Stimulated activated CD4-positive, alpha-beta T cell treated with anti-CD3 and anti-CD28 coated beads, Interleukin-4, amount 100 ng/mL, for 4 hours (primary cell): ENCODE measurements at regions not wholly inside any gene's neighbourhood (a gene's known extent, or its start where the extent isn't known, plus 50 kb on each side); places are given as distances from the start of the nearest gene placed in this dataset.

Source experiments
- DNase-seq, 2 experiments: peaks; one replicate each; pipeline ENCODE4 v3.0.0-alpha.2; 2020

GRCh38 chr18:75574187-75574586 is 146.7 kb upstream of the SMIM21 start:
- DNase-seq, result no peak

GRCh38 chr18:75563150-75563549 is 135.6 kb upstream of the SMIM21 start:
- no peak for DNase-seq

DNA sequence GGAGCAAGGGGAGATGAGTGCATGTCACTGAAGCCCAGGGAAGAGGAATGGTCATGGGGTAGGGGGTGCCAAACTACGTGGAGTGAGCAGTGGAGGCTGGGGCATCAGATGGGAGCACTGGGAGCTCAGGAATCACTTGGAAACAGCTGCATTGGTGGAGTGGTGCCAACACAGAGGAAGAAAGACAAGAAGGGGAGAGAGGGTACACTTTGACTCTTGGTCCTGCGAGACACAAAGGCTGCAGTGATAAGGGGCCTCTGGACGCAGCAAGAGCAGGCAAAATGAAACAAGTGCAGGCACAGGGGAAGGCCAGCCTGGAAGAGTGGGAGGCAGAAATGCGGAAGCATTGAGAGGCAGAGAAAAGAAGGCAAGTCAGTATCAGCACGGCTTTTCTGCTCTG is 134.7 kb upstream of the SMIM21 start:
- DNase-seq, result no peak

GRCh38 chr18:75558790-75559189 is 131.3 kb upstream of the SMIM21 start:
- no peak for DNase-seq

DNA sequence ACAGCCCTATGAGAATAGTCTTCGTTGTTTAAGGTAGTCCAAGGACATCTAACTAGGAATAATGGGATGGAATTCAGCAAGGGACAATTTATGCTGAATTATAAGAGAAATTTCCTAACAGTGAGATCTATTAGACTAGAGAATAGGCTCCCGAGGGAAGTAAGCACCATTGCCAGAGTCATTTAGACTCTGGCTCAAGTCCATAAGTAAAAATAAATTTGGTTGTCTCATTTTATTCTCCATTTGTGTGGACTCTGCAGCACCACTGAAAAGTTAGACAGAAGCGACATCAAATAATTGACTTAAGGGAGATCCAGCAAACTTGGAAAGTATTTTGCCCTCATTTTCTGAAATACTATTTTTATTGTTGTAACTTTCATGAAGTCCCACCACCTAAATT is 129.3 kb upstream of the SMIM21 start:
- DNase-seq, result no peak

DNA sequence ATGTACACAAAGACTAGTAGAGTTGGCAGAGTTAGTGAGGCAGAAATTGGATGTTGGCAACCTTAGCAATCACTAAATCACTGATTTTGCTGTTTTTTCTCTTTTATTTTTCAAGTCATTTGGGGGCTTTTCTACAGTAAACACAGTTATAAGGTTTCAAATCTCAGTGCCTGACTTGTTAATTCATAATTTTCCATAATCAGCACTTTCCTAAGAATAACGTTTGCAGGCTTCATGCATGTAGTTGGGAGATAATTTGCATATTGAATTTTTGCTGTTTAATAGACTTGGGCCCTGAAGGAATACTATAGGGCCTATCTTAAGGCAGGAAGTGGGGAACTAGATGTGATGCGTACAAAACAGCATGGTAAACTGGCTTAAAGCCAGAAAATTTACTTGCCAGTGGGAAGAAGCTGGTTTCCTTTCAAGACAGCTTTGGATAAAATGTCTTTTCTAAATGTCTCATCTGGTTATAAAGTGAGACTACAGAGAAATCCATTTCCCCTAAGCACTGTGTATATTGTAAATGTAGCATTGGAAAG is 127.2 kb upstream of the SMIM21 start:
- DNase-seq, result no peak

DNA sequence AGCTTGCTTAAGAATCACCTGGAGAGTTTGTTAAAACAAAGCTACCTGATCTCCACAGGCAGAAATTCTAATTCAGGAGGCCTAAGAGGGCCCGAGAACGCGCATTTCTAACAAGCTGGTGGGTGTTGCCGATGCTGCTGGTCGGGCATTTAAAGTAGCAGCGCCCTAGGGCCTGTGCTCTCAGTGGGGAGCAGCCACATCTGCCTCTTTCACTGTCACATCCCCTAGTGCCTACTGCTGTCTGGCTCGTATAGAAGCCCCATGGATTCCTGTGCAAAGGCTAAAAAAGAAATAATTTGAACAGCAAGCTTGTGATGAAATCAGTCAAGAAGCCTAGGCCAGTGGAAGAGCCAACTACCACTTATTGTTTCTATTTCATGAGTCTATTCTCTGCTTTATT is 126.7 kb upstream of the SMIM21 start:
- no peak for DNase-seq

DNA sequence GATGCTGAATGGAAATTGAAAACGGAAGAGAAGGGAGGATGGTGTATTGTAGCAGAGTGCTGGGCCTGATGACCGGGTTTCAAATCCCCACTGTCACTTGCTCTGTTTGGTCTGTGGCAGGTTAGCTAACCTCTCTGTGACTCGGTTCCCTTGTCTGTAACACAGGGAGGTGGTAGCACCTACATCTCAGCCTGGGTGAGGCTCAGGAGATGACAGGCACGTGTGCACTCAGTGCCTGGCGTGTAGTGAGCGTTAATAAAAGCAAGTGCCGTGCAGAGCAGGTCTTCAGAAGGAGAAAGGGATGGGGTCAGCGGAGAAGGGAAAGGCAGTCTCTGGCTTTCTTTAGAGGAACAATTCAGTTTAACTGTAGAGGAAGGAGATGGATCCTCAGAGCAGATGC is 125.5 kb upstream of the SMIM21 start:
- DNase-seq, result no peak

DNA sequence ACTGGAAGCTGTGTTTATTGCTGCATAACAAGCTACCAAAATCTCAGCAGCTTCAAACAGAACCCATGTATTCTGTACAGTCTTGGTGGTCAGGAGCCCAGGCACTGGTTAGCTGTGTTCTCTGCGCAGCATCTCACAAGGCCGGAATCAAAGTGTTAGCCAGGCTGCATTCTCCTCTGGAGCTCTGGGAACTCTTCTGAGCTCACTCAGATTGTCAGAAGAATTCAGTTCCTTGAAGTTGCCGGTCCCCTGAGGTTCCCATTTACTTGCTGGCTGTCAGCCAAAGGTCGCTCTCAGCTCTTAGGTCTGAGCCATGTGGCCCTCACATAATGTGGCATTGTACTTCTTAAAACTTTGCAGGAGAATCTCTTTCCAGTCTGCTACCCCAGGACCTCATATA is 123.6 kb upstream of the SMIM21 start:
- DNase-seq, result no peak

DNA sequence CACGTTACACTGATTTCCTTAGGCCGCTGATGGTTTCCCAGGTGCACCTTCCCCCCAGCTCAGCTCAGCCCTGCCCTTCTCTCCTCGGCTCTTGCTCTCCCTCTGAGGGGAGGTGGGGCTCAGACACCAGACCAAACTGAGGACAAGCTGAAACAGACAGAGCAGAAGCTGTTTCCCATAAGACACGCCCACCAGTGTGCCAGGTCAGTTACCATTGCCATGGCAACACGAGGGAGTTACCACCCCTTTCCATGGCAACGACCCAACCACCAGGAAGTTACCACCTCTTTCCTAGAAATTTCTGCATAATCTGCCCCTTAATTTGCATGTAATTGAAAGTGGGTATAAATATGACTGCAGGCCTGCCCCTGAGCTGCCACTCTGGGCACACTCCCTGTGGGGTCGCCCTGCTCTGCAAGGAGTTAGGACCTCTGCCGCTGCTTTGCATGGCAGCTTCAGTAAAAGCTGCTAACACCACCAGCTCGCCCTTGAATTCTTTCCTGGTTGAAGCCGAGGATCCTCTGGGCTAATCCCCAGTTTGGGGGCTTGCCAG is 120.9 kb upstream of the SMIM21 start:
- no peak for DNase-seq

GRCh38 chr18:75546964-75547363 is 119.5 kb upstream of the SMIM21 start:
- DNase-seq, result no peak

- DNase-seq, result no peak
Measured at GRCh38 chr18:75545189-75545588, 117.7 kb upstream of the SMIM21 start.

DNA sequence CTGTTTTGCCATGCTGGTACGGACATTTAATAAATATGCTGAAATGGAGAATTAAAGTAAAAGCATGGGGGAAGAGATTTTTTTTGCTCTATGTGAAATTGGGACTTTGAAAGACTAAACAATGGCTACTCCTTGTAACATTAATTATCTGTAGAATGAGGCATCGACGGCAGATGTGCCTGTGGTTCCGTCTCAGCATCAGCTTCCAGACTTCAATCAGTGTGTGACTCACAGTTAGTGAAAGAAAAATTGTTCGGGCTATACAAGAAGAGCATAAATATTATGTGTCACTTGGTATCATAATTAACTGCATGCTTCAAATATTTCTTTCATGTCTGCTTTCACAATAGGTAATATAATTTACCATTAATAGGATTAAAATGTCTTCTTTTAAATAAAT is 117.0 kb upstream of the SMIM21 start:
- DNase-seq, result no peak

GRCh38 chr18:75544051-75544481 is 116.6 kb upstream of the SMIM21 start:
- DNase-seq, result no peak

GRCh38 chr18:75538727-75539126 is 111.2 kb upstream of the SMIM21 start:
- DNase-seq, result no peak

GRCh38 chr18:75533950-75534349 is 106.4 kb upstream of the SMIM21 start:
- no peak for DNase-seq

GRCh38 chr18:75533209-75533608 is 105.7 kb upstream of the SMIM21 start:
- no peak for DNase-seq

GRCh38 chr18:75531851-75532459 is 104.5 kb upstream of the SMIM21 start:
- no peak for DNase-seq

GRCh38 chr18:75531212-75531850 is 103.8 kb upstream of the SMIM21 start:
- DNase-seq, result no peak

- DNase-seq, result no peak
Measured at GRCh38 chr18:75530566-75531211, 103.2 kb upstream of the SMIM21 start.

DNA sequence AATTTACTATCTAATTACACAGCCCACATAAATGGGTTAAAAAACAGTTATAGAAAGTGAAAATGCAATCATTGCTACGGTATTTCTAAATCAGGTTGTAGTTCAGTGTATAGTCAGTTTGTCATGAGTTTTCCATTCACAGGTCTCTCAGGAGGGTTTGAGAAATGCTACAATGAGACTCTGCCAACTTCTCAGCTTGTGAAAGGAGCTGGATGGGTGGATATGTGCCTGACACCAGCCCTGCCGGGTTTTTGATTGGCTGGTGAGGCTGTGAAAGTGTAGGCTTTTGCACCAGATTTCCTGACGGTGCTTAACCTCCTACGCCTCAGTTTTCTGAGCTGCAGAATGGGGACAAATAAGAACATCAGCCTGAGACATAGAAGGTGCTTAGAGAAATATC is 102.6 kb upstream of the SMIM21 start:
- no peak for DNase-seq

GRCh38 chr18:75529394-75529793 is 101.9 kb upstream of the SMIM21 start:
- DNase-seq, result no peak

DNA sequence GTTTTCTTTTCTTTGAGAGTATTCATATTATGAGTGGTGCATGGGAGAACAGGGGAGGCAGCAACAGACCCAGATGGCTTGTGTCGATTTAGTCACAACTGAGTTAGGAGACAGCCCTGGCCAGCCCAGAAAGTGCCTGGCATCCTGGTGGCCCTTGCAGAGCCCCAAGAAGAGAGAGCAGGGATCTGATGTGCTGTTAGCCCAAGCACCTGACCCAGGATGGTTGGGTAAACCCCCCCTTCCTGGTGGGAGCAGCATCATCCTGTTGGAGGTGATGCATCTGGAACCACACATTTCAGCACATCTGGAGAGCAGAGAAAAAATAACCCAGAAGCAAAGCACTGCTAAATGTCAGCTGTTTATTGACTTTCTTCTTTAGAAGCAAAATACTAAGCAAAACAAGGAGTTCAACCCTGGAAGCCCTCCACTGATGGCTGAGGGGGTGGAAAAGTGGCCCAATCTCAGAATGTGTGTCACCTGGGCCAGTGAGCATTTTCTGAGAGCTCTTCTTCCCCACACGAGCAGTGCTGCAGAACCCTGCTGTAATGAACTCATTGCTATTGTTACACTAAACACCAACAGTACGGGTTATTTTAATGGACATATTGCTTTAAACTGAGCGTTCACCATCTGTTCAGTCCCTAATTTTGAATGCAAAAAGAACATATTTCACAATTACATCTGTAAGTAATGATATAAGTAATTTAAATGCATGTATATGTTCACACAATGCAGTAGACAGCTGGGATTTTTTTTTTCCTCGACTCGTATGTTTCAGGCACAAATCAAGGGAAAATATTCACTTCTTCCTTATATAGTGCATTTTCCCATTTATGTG is 100.6 kb upstream of the SMIM21 start:
- DNase-seq, result no peak
